ENCODE measurements at regions not wholly inside any gene's neighbourhood (a gene's known extent, or its start where the extent isn't known, plus 50 kb on each side); places are given as distances from the start of the nearest gene placed in this dataset.

DNA sequence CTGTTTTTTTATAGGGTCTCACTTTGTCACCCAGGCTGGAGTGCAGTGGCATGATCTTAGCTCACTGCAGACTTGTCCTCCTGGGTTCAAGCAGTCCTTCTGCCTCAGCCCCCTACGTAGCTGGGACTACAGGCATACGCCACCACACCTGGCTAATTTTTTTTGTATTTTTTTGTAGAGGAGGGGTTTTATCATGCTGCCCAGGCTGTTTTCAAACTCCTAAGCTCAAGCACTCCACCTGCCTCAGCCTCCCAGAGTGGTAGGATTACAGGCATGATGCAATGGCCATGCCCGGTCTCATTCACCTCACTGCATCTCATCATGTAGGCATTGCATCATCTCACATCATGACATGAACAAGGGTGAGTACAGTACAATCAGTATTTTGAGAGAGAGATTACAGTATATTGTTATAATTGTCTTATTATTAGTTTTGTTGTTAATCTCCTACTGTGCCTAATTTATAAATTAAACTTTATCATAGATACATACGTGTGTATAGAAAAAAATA lies 74.3 kb upstream of the EOMES start:
- Histone ChIP-seq H3K4me1 (no peaks in the 10 kb centered on the region), H3K27ac (no peak overlapping the region), H3K27me3 (no peaks in the 10 kb centered on the region), H3K9me3 (no peaks in the 10 kb centered on the region), H3K36me3 (no peaks in the 10 kb centered on the region), H3K4me3 (no peak overlapping the region)
- intact Hi-C loops (cut with DNase I; ENCODE audit: low total_unique reads) = no loop called here
- no peak for DNase-seq
- no peak for TF ChIP-seq POLR2A (IDR thresholded peaks at IDR 0.05)
- TF ChIP-seq, protein P1, sequence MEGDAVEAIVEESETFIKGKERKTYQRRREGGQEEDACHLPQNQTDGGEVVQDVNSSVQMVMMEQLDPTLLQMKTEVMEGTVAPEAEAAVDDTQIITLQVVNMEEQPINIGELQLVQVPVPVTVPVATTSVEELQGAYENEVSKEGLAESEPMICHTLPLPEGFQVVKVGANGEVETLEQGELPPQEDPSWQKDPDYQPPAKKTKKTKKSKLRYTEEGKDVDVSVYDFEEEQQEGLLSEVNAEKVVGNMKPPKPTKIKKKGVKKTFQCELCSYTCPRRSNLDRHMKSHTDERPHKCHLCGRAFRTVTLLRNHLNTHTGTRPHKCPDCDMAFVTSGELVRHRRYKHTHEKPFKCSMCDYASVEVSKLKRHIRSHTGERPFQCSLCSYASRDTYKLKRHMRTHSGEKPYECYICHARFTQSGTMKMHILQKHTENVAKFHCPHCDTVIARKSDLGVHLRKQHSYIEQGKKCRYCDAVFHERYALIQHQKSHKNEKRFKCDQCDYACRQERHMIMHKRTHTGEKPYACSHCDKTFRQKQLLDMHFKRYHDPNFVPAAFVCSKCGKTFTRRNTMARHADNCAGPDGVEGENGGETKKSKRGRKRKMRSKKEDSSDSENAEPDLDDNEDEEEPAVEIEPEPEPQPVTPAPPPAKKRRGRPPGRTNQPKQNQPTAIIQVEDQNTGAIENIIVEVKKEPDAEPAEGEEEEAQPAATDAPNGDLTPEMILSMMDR (IDR thresholded peaks at IDR 0.05) = no peak

DNA sequence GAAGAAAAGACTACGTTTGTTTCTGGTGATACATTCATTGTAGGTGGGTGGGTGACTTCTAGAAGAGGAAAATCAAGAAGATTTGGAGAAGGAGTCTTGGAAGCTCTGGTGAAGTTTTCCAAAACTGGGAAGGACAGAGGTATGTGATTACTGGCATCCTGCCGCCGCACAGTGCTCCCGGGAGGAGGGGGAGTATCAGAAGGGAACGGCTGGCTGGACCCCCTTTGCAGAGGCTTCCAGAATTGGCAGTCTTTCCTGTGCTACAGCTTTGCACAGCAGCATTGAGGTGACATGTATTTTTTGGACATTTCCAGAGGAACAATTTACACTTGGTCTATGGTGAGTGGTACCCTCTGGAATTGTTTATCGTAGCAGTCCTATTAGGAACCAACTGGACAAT lies 75.7 kb upstream of the EOMES start:
- Histone ChIP-seq H3K36me3 (no peaks in the 10 kb centered on the region), H3K27ac (no peak overlapping the region), H3K27me3 (no peaks in the 10 kb centered on the region), H3K4me1 (no peaks in the 10 kb centered on the region), H3K9me3 (no peaks in the 10 kb centered on the region), H3K4me3 (no peak overlapping the region)
- intact Hi-C loops (cut with DNase I; ENCODE audit: low total_unique reads) = no loop called here
- DNase-seq = no peak
- TF ChIP-seq, protein P1 (IDR thresholded peaks at IDR 0.05) = no peak
- TF ChIP-seq POLR2A (IDR thresholded peaks at IDR 0.05) = no peak

DNA sequence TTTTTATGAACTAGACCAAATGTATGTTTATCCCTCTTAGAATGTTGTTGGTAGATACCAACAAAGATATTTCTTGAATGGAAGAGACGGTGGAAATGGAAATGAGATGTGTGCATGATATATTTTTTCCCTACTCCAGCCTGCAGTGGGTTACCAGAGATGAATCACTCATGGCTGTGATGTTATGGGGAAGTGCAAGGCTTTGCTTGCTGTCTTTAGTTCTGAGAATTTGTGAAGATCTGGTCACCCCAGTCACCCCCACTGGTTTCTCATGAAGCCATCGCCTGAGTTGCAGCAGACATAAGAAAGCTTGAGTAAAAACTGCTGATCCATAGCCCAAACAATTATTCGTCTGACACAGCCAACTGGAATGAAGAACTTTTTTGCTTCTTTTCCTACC lies 78.1 kb upstream of the EOMES start:
- Histone ChIP-seq H3K27me3 (no peaks in the 10 kb centered on the region), H3K9me3 (no peaks in the 10 kb centered on the region), H3K4me3 (no peak overlapping the region), H3K4me1 (no peaks in the 10 kb centered on the region), H3K36me3 (no peaks in the 10 kb centered on the region), H3K27ac (no peak overlapping the region)
- no peak for TF ChIP-seq POLR2A (IDR thresholded peaks at IDR 0.05)
- TF ChIP-seq, protein P1 (IDR thresholded peaks at IDR 0.05) = no peak
- intact Hi-C loops (cut with DNase I; ENCODE audit: low total_unique reads) = no loop called here
- no peak for DNase-seq

DNA sequence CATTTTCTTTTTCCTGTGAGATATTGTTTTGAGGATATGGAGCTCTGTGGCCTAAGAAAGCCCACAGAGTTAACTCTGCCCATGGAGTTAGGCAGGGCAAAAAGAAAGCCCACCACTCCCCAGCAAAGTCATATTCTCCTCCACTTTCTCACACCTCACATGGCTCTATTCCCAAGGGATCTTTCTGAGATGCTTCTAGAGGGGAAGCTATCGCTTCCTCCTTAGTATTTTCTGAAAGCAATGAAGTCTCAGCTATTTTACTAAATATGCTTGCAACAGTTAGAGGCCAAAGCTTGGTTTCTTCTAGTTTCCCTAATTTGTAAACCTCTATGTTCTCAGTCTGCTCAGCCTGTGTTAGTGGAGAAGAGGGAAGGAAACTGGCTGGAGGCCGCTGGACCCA lies 80.3 kb upstream of the EOMES start:
- no peaks in the 10 kb centered on the region for H3K9me3 ChIP-seq
- H3K4me1 ChIP-seq = no peaks in the 10 kb centered on the region
- no peaks in the 10 kb centered on the region for H3K27me3 ChIP-seq
- intact Hi-C loops (cut with DNase I; ENCODE audit: low total_unique reads) = no loop called here
- no peak for DNase-seq
- H3K4me3 ChIP-seq = no peak overlapping the region
- no peak for TF ChIP-seq POLR2A (IDR thresholded peaks at IDR 0.05)
- TF ChIP-seq, protein P1 (IDR thresholded peaks at IDR 0.05) = no peak
- no peaks in the 10 kb centered on the region for H3K36me3 ChIP-seq
- no peak overlapping the region for H3K27ac ChIP-seq

DNA sequence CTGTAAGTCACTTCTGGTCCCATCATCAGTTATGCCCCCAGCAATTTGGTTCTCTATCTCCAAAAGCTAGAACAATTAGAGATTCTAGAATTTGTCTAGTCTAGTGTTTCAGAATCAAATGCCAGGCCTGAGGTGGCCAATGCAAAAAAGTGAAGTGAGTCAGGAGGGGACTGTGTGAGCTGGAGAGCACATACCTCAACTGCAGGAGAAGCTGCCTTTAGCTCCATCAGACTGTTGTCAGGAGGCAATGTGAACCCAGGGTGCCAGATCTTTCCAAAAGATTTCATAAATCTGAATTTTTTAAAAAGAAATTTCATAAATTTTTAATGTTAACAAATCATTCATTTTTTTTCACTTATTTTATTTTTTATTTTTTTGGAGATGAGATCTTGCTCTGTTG lies 80.7 kb upstream of the EOMES start:
- no peak for DNase-seq
- Histone ChIP-seq H3K27me3 (no peaks in the 10 kb centered on the region), H3K36me3 (no peaks in the 10 kb centered on the region), H3K27ac (no peak overlapping the region), H3K4me1 (no peaks in the 10 kb centered on the region), H3K4me3 (no peak overlapping the region), H3K9me3 (no peaks in the 10 kb centered on the region)
- no peak for TF ChIP-seq POLR2A (IDR thresholded peaks at IDR 0.05)
- TF ChIP-seq, protein P1 (IDR thresholded peaks at IDR 0.05) = no peak
- intact Hi-C loops (cut with DNase I; ENCODE audit: low total_unique reads) = no loop called here

Measured in uterus (tissue), 3 donors.